Esophagus squamous epithelium (tissue), 5 donors: ENCODE measurements at regions not wholly inside any gene's neighbourhood (a gene's known extent, or its start where the extent isn't known, plus 50 kb on each side); places are given as distances from the start of the nearest gene placed in this dataset.

Experiments used
- DNase-seq: peaks from one replicate; lab custom pipeline; 2025; lab: John Stamatoyannopoulos, UW
- H3K27ac ChIP-seq, 4 donors: fragments of 200-600 bp; sonication (generic); one replicate each; pipeline ENCODE4 v1.5.1; 2016 to 2019; ENCODE audit warnings: mild to moderate bottlenecking in 1 of 4
- H3K27me3 ChIP-seq, 4 donors: fragments of 200-600 bp; sonication (generic); 1 replicate in 3 of 4; 2 replicates in 1 of 4; pipeline versions ENCODE4 v1.5.1 to v1.6.0; 2017 to 2021; ENCODE audit warnings: antibody characterized with exemption in 1 of 4
- H3K36me3 ChIP-seq, 3 donors: fragments of 200-600 bp; sonication (generic); one replicate each; pipeline ENCODE4 v1.5.1; 2016 to 2019
- H3K4me1 ChIP-seq, 3 donors: fragments of 200-600 bp; sonication (generic); one replicate each; pipeline ENCODE4 v1.5.1; 2017 to 2019
- H3K4me3 ChIP-seq, 4 donors: fragments of 200-600 bp; sonication (generic); 1 replicate in 3 of 4; 2 replicates in 1 of 4; pipeline ENCODE4 v1.5.1; 2016 to 2019; ENCODE audit warnings: mild to moderate bottlenecking in 2 of 4, moderate library complexity in 1 of 4
- H3K9me3 ChIP-seq, 3 donors: fragments of 200-600 bp; sonication (generic); one replicate each; pipeline ENCODE4 v1.5.1; 2016 to 2019
- POLR2A ChIP-seq, 4 donors: fragments of 450-650 bp; IDR thresholded peaks; one replicate each; pipeline ENCODE4 v1.6.1; 2017; ENCODE audit warnings: antibody characterized with exemption in 4 of 4, mild to moderate bottlenecking in 4 of 4, moderate library complexity in 3 of 4
- WGBS, 2 donors: methylation state at CpG; one replicate each; pipeline ENCODE4 v1.1.5; 2018; 5-methylcytosine and 5-hydroxymethylcytosine counted together
- intact Hi-C: fragments of 100-400 bp; cut with DNase I; formaldehyde crosslinking; loops from one replicate; pipeline ENCODE4 v1.15.0; 2022
- TF ChIP-seq, protein P1 (sequence below), 6 experiments: fragments of 450-650 bp in 4 of 6; fragments of 200-600 bp in 2 of 6; sonication (generic) in 2 of 6; IDR thresholded peaks; one replicate each; pipeline ENCODE4 v1.5.1; 2016 to 2019; ENCODE audit warnings: antibody characterized with exemption in 6 of 6, mild to moderate bottlenecking in 4 of 6, moderate library complexity in 4 of 6
- donor health status: DM: yes; HTN: yes; CAD: no.

DNA sequence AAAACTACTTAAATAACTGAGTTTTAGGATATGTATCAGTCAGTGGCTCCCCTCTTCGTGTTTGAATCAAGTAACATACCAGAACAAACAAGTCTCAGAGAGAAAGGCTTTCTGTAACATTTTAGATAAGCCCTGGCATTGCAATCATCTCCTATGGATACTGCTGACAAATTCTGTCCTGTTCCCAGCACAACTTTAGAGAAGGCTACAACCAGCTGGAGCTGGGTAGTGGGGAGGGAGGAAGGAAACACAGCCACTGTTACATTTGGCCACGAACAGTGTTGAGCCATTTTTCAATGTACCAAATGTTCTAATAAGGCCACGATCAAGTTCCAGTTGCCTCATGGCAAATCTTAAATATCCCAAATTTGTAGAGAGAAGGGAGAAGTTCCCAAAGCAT, 511.8 kb upstream of the WWC1 start:
- no peaks in the 10 kb centered on the region for H3K4me1 ChIP-seq
- DNase-seq, result no peak
- no peaks in the 10 kb centered on the region for H3K27me3 ChIP-seq
- no peaks in the 10 kb centered on the region for H3K9me3 ChIP-seq
- H3K27ac ChIP-seq, result no peak overlapping the region
- intact Hi-C loops, result no loop called here
- H3K4me3 ChIP-seq, result no peak overlapping the region
- 73 to 84% methylated on average over 3 of the region's 3 CpGs for WGBS, 2 donors
- no peaks in the 10 kb centered on the region for H3K36me3 ChIP-seq
- no peak for TF ChIP-seq POLR2A (IDR thresholded peaks at IDR 0.05)
- TF ChIP-seq, protein P1, sequence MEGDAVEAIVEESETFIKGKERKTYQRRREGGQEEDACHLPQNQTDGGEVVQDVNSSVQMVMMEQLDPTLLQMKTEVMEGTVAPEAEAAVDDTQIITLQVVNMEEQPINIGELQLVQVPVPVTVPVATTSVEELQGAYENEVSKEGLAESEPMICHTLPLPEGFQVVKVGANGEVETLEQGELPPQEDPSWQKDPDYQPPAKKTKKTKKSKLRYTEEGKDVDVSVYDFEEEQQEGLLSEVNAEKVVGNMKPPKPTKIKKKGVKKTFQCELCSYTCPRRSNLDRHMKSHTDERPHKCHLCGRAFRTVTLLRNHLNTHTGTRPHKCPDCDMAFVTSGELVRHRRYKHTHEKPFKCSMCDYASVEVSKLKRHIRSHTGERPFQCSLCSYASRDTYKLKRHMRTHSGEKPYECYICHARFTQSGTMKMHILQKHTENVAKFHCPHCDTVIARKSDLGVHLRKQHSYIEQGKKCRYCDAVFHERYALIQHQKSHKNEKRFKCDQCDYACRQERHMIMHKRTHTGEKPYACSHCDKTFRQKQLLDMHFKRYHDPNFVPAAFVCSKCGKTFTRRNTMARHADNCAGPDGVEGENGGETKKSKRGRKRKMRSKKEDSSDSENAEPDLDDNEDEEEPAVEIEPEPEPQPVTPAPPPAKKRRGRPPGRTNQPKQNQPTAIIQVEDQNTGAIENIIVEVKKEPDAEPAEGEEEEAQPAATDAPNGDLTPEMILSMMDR (IDR thresholded peaks at IDR 0.05), result no peak

DNA sequence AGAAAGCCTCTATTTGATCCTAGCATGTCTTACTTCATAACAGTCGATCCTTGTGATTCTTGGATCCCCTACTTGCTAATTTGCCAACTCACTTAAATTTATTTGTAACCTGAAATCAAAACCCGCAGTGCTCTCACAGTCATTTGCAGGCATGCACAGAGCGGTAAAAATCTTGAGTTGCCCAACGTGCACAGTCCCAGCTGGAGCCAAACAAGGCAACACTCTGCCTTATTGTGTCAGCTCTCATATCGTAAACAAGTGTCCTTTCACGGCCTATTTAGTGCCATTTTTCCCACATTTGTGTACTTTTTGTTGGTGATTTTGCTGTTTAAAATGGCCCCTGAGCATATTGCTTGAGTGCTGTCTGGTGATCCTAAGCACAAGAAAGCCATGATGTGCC, 511.3 kb upstream of the WWC1 start:
- TF ChIP-seq POLR2A (IDR thresholded peaks at IDR 0.05), result no peak
- TF ChIP-seq, protein P1 (IDR thresholded peaks at IDR 0.05), result no peak
- DNase-seq, result no peak

DNA sequence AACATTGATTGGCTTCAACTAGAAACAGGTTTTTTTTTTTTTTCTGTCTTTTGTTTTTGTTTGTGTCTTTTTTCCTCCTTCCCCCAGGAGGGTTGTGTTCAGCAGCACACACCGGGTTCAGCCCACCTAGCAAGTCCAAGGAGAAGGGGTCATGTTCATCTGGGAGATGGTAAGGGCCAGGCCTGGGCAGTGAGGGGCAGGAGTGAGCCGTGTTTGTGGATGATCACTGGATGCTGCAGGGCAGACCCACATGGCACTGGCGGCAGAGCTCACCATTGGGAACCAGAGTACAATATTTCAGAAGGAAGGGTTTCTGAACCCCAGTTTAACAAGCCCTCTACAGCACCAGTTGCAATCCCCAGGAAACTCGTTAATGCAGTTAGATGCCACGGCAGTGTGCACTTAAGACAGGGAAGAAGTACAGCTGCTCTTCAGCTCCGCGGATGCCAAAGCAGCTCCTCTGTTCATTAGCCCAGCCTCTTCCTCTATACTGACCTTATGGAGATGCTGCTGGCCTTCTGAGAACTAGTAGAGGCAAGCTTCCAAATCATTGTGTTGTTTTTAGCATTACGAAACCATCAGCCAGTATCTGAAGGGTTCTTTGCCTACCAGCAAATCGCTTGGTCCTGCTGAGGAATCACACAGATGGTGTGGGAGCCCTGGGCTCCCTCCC, 508.2 kb upstream of the WWC1 start:
- no peak overlapping the region for H3K4me3 ChIP-seq
- no peaks in the 10 kb centered on the region for H3K36me3 ChIP-seq
- H3K27me3 ChIP-seq, result no peaks in the 10 kb centered on the region
- no peaks in the 10 kb centered on the region for H3K9me3 ChIP-seq
- no peaks in the 10 kb centered on the region for H3K4me1 ChIP-seq
- no peak overlapping the region for H3K27ac ChIP-seq
- 67 to 79% methylated on average over 5 to 6 of the region's 9 CpGs for WGBS, 2 donors
- no peak for DNase-seq
- intact Hi-C loops, result no loop called here
- TF ChIP-seq, protein P1 (IDR thresholded peaks at IDR 0.05), result no peak
- no peak for TF ChIP-seq POLR2A (IDR thresholded peaks at IDR 0.05)

More for the DNA sequence above, 511.3 kb upstream of the WWC1 start:
- whole genome bisulfite sequencing, 2 donors, result 75 to 86% methylated on average over 6 of the region's 6 CpGs
- Histone ChIP-seq H3K4me3 (no peak overlapping the region), H3K27ac (no peak overlapping the region), H3K4me1 (no peaks in the 10 kb centered on the region), H3K9me3 (no peaks in the 10 kb centered on the region), H3K27me3 (no peaks in the 10 kb centered on the region), H3K36me3 (no peaks in the 10 kb centered on the region)
- intact Hi-C loops, result no loop called here

DNA sequence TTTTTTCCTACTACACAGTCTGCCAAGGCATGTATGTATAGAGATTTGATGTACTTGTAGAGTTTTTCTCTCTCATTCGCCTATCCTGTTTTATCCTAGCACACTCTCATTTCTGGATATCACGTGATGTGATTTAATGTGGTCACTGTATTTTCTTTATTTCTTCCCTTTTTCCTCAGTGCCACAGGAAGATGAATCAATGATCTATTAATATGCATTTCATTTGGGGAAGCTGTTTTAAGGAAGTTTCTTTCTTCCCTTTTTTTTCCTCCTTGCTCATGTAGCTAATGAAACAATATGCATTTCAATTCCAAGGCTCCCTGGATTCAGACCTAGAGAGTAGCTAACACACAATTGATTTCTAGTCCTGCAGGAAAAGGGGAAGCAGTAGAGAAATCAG, 506.3 kb upstream of the WWC1 start:
- 61 to 85% methylated on average over 2 of the region's 2 CpGs for WGBS, 2 donors

DNA sequence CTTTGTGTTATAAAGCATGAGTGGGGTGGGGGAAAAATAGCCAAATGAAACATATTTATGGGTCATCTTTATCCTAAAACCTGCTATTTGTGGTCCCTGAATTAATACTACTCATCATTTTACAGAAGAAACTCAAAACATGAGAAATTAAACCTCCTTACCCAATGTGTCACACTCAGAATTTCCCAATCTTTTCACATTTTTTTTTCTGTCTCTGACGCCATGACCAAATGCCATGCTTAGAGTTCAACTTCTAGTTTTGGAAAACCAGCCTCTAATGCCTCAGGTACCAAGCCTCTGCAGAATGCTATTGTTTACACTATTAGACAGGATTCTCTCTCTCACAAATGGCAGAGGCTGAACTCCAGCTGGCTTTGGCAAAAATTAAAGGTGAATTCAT, 505.5 kb upstream of the WWC1 start:
- no peaks in the 10 kb centered on the region for H3K4me1 ChIP-seq
- no peak for DNase-seq
- H3K27me3 ChIP-seq, result no peaks in the 10 kb centered on the region
- no peak overlapping the region for H3K4me3 ChIP-seq
- intact Hi-C loops, result no loop called here
- H3K9me3 ChIP-seq, result no peaks in the 10 kb centered on the region
- no peak overlapping the region for H3K27ac ChIP-seq
- no peak for TF ChIP-seq POLR2A (IDR thresholded peaks at IDR 0.05)
- TF ChIP-seq, protein P1 (IDR thresholded peaks at IDR 0.05), result no peak
- H3K36me3 ChIP-seq, result no peaks in the 10 kb centered on the region
- 48 to 69% methylated on average over 1 of the region's 1 CpG for WGBS, 2 donors

More for the DNA sequence above, 506.3 kb upstream of the WWC1 start:
- Histone ChIP-seq H3K36me3 (no peaks in the 10 kb centered on the region), H3K27me3 (no peaks in the 10 kb centered on the region), H3K4me1 (no peaks in the 10 kb centered on the region), H3K27ac (no peak overlapping the region), H3K9me3 (no peaks in the 10 kb centered on the region), H3K4me3 (no peak overlapping the region)
- TF ChIP-seq POLR2A (IDR thresholded peaks at IDR 0.05), result no peak
- TF ChIP-seq, protein P1 (IDR thresholded peaks at IDR 0.05), result no peak
- DNase-seq, result no peak
- intact Hi-C loops, result no loop called here
